ENCODE measurements at regions not wholly inside any gene's neighbourhood (a gene's known extent, or its start where the extent isn't known, plus 50 kb on each side); places are given as distances from the start of the nearest gene placed in this dataset.

GRCh38 chr5:32507738-32508434, 63.3 kb upstream of the ZFR start:
- BruUV-seq (replicated peaks), result no TSS peak
- Histone ChIP-seq H3K4me1 (ENCODE audit: control insufficient read depth, insufficient read depth, low read length) (no peaks in the 10 kb centered on the region), H3K36me3 (ENCODE audit: control insufficient read depth, insufficient read depth, low read length) (no peaks in the 10 kb centered on the region), H3K27ac (ENCODE audit: low read length) (no peak overlapping the region), H3K4me3 (ENCODE audit: low read depth in 2 of 2, low read length in 2 of 2) (no peak overlapping the region), H3K27me3 (ENCODE audit: control insufficient read depth, insufficient read depth, low read length) (peaks cover 2% of the 10 kb centered on the region; the same call in 1 of the 2 replicates), H3K9me3 (ENCODE audit: control insufficient read depth, insufficient read depth, low read depth, low read length) (no peaks in the 10 kb centered on the region)
- DNase-seq (ENCODE audit: low read depth, low spot score) (no peak), ATAC-seq (no peak)
- CTCF ChIA-PET, result no interaction called here
- intact Hi-C loops (cut with micrococcal nuclease; ENCODE audit: unreplicated experiment), result no loop called here
- TF ChIP-seq, protein P1, sequence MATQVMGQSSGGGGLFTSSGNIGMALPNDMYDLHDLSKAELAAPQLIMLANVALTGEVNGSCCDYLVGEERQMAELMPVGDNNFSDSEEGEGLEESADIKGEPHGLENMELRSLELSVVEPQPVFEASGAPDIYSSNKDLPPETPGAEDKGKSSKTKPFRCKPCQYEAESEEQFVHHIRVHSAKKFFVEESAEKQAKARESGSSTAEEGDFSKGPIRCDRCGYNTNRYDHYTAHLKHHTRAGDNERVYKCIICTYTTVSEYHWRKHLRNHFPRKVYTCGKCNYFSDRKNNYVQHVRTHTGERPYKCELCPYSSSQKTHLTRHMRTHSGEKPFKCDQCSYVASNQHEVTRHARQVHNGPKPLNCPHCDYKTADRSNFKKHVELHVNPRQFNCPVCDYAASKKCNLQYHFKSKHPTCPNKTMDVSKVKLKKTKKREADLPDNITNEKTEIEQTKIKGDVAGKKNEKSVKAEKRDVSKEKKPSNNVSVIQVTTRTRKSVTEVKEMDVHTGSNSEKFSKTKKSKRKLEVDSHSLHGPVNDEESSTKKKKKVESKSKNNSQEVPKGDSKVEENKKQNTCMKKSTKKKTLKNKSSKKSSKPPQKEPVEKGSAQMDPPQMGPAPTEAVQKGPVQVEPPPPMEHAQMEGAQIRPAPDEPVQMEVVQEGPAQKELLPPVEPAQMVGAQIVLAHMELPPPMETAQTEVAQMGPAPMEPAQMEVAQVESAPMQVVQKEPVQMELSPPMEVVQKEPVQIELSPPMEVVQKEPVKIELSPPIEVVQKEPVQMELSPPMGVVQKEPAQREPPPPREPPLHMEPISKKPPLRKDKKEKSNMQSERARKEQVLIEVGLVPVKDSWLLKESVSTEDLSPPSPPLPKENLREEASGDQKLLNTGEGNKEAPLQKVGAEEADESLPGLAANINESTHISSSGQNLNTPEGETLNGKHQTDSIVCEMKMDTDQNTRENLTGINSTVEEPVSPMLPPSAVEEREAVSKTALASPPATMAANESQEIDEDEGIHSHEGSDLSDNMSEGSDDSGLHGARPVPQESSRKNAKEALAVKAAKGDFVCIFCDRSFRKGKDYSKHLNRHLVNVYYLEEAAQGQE (IDR thresholded peaks at IDR 0.05; ENCODE audit: insufficient read depth in 1 of 2, low read depth in 2 of 2, low read length in 1 of 2), result no peak
- TF ChIP-seq POLR2AphosphoS5 (IDR thresholded peaks at IDR 0.05; ENCODE audit: low read depth, low read length), result no peak
- TF ChIP-seq, protein P2, sequence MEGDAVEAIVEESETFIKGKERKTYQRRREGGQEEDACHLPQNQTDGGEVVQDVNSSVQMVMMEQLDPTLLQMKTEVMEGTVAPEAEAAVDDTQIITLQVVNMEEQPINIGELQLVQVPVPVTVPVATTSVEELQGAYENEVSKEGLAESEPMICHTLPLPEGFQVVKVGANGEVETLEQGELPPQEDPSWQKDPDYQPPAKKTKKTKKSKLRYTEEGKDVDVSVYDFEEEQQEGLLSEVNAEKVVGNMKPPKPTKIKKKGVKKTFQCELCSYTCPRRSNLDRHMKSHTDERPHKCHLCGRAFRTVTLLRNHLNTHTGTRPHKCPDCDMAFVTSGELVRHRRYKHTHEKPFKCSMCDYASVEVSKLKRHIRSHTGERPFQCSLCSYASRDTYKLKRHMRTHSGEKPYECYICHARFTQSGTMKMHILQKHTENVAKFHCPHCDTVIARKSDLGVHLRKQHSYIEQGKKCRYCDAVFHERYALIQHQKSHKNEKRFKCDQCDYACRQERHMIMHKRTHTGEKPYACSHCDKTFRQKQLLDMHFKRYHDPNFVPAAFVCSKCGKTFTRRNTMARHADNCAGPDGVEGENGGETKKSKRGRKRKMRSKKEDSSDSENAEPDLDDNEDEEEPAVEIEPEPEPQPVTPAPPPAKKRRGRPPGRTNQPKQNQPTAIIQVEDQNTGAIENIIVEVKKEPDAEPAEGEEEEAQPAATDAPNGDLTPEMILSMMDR (IDR thresholded peaks at IDR 0.05), result no peak
- TF ChIP-seq TCF7L2 (IDR thresholded peaks at IDR 0.05; ENCODE audit: low read depth, low read length), result no peak
- no peak for TF ChIP-seq SIN3A (IDR thresholded peaks at IDR 0.05; ENCODE audit: borderline replicate concordance, insufficient read depth, low read depth, low read length)
- in situ Hi-C loops (cut with HindIII; ENCODE audit: low pct_unique_long_range_greater_than_20kb, low sequenced_read_pairs), result no loop called here
- POLR2A ChIA-PET, result no interaction called here

DNA sequence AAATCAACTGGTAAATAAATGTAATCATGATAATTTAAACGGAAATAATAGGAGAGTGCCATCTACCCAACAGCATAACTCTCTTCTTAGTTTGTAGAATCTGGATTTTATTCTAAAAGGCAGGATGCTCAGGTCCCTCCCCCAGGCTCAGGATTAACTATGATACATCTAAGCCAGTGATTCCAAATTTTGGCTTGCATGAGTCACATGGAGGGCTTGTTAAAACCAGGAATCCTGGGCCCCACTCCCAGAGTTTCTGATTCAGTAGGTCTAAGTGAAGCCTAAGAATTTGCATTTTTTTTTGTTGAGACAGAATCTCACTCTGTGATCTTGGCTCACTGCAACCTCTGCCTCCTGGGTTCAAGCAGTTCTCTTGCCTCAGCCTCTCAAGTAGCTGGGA, 62.3 kb upstream of the ZFR start:
- POLR2A ChIA-PET, result no interaction called here
- CTCF ChIA-PET, result no interaction called here
- TF ChIP-seq POLR2AphosphoS5 (IDR thresholded peaks at IDR 0.05; ENCODE audit: low read depth, low read length), result no peak
- TF ChIP-seq SIN3A (IDR thresholded peaks at IDR 0.05; ENCODE audit: borderline replicate concordance, insufficient read depth, low read depth, low read length), result no peak
- TF ChIP-seq, protein P1 (IDR thresholded peaks at IDR 0.05; ENCODE audit: insufficient read depth in 1 of 2, low read depth in 2 of 2, low read length in 1 of 2), result no peak
- TF ChIP-seq, protein P2 (IDR thresholded peaks at IDR 0.05), result no peak
- TF ChIP-seq TCF7L2 (IDR thresholded peaks at IDR 0.05; ENCODE audit: low read depth, low read length), result no peak
- intact Hi-C loops (cut with micrococcal nuclease; ENCODE audit: unreplicated experiment) (no loop called here), in situ Hi-C loops (cut with HindIII; ENCODE audit: low pct_unique_long_range_greater_than_20kb, low sequenced_read_pairs) (no loop called here)
- DNase-seq (ENCODE audit: low read depth, low spot score), result no peak
- Histone ChIP-seq H3K9me3 (ENCODE audit: control insufficient read depth, insufficient read depth, low read depth, low read length) (no peaks in the 10 kb centered on the region), H3K4me1 (ENCODE audit: control insufficient read depth, insufficient read depth, low read length) (no peaks in the 10 kb centered on the region), H3K36me3 (ENCODE audit: control insufficient read depth, insufficient read depth, low read length) (no peaks in the 10 kb centered on the region), H3K27ac (ENCODE audit: low read length) (no peak overlapping the region), H3K4me3 (ENCODE audit: low read depth in 2 of 2, low read length in 2 of 2) (no peak overlapping the region), H3K27me3 (ENCODE audit: control insufficient read depth, insufficient read depth, low read length) (peaks cover 4% of the 10 kb centered on the region; the same call in 1 of the 2 replicates)
- BruUV-seq (replicated peaks), result no TSS peak
- no peak for ATAC-seq
